A673 (cell line): ENCODE measurements at regions not wholly inside any gene's neighbourhood (a gene's known extent, or its start where the extent isn't known, plus 50 kb on each side); places are given as distances from the start of the nearest gene placed in this dataset.

Experiments
- BruUV-seq: library from RNA; stranded (reverse); fragments of 400-500 nt; replicated peaks from 2 replicates; lab custom pipeline; 2021; lab: Mats Ljungman, UMichigan
- CTCF ChIA-PET: fragments of 300-600 bp; sonication (Branson Sonifier 250); formaldehyde crosslinking; loops from one replicate; lab custom pipeline; 2022; ENCODE audit warnings: antibody characterized with exemption; lab: Charles Lee
- POLR2A ChIA-PET: fragments of 300-600 bp; sonication (Branson Sonifier 250); formaldehyde crosslinking; loops from one replicate; lab custom pipeline; 2022; ENCODE audit warnings: antibody characterized with exemption; ENCODE audit not compliant: low non-redundant PET; lab: Charles Lee
- DNase-seq: peaks from one replicate; pipeline ENCODE4 v3.0.0-alpha.2; 2015; ENCODE audit warnings: low spot score
- H3K27ac ChIP-seq: fragments of 200-600 bp; sonication (generic); 2 replicates; pipeline ENCODE4 v1.5.1; 2016; ENCODE audit warnings: mixed run types, low read depth, mild to moderate bottlenecking, mixed read lengths, antibody characterized with exemption, low read length; ENCODE audit not compliant: poor library complexity, severe bottlenecking
- H3K27me3 ChIP-seq: fragments of 200-600 bp; sonication (generic); replicated peaks from 2 replicates; pipeline ENCODE4 v1.6.1; 2017; ENCODE audit warnings: mixed run types, low read depth, mild to moderate bottlenecking, mixed read lengths, antibody characterized with exemption, low read length; ENCODE audit not compliant: insufficient read depth, poor library complexity
- H3K36me3 ChIP-seq: fragments of 200-600 bp; sonication (generic); 2 replicates; pipeline ENCODE4 v1.6.1; 2016; ENCODE audit warnings: mixed run types, mild to moderate bottlenecking, mixed read lengths, antibody characterized with exemption, low read length; ENCODE audit not compliant: insufficient read depth, poor library complexity, severe bottlenecking
- H3K4me1 ChIP-seq: fragments of 200-600 bp; sonication (generic); 2 replicates; pipeline ENCODE4 v1.6.1; 2017; ENCODE audit warnings: mixed run types, mild to moderate bottlenecking, mixed read lengths, antibody characterized with exemption, low read length; ENCODE audit not compliant: insufficient read depth, poor library complexity, severe bottlenecking
- H3K4me3 ChIP-seq: fragments of 200-600 bp; sonication (generic); 2 replicates; pipeline ENCODE4 v1.5.1; 2016; ENCODE audit warnings: low read depth, mixed run types, mild to moderate bottlenecking, mixed read lengths, low read length; ENCODE audit not compliant: poor library complexity, severe bottlenecking
- H3K9me3 ChIP-seq: fragments of 200-600 bp; sonication (generic); 2 replicates; pipeline ENCODE4 v1.6.1; 2016; ENCODE audit warnings: mixed run types, low read depth, mild to moderate bottlenecking, mixed read lengths, antibody characterized with exemption, low read length; ENCODE audit not compliant: poor library complexity, severe bottlenecking
- EZH2 ChIP-seq: fragments of 200-600 bp; sonication (generic); IDR thresholded peaks from 2 replicates; pipeline ENCODE4 v1.6.1; 2017; ENCODE audit warnings: borderline replicate concordance, low read depth, mild to moderate bottlenecking, mixed read lengths, antibody characterized with exemption, low read length; ENCODE audit not compliant: poor library complexity, severe bottlenecking
- intact Hi-C: fragments of 100-400 bp; cut with micrococcal nuclease; formaldehyde crosslinking; loops from one replicate; pipeline ENCODE4 v1.10.0; 2022; ENCODE audit not compliant: unreplicated experiment
- TF ChIP-seq, protein P1 (sequence below): fragments of 300-800, 200-600 bp; sonication (generic); conservative IDR thresholded peaks from 2 replicates; pipeline ENCODE4 v1.5.1; 2017; ENCODE audit warnings: low read depth, mild to moderate bottlenecking, antibody characterized with exemption, low read length, moderate library complexity, mixed read lengths

DNA sequence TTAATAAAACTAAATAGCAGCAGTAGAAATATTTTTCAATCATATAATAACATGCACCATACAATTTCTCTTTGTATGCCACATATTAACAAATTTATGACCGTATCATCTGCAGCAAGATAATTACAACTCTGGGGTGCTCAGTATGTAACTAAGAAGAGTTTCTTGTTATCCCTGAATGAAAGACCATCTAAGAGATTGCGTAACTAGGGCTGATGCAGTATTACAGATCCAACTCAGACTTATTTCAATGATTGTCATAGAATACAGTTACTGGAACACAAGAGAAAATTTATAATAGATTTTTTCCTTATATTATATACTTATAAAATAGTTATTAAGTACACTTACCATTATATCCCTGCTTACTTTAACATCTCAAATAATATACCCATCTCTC is 305.1 kb downstream of the SLITRK1 start:
- ChIA-PET CTCF (no interaction called here), POLR2A (no interaction called here)
- intact Hi-C loops: loop anchor here (10.0 kb wide), 1 partner anchor 618 kb away; no protein-coding TSS in a partner anchor
- H3K4me3 ChIP-seq: no peak overlapping the region
- H3K36me3 ChIP-seq: no peaks in the 10 kb centered on the region
- H3K4me1 ChIP-seq: no peaks in the 10 kb centered on the region
- no peak overlapping the region for H3K27ac ChIP-seq
- H3K27me3 ChIP-seq: no peaks in the 10 kb centered on the region
- H3K9me3 ChIP-seq: no peaks in the 10 kb centered on the region
- BruUV-seq: no TSS peak
- TF ChIP-seq, protein P1, sequence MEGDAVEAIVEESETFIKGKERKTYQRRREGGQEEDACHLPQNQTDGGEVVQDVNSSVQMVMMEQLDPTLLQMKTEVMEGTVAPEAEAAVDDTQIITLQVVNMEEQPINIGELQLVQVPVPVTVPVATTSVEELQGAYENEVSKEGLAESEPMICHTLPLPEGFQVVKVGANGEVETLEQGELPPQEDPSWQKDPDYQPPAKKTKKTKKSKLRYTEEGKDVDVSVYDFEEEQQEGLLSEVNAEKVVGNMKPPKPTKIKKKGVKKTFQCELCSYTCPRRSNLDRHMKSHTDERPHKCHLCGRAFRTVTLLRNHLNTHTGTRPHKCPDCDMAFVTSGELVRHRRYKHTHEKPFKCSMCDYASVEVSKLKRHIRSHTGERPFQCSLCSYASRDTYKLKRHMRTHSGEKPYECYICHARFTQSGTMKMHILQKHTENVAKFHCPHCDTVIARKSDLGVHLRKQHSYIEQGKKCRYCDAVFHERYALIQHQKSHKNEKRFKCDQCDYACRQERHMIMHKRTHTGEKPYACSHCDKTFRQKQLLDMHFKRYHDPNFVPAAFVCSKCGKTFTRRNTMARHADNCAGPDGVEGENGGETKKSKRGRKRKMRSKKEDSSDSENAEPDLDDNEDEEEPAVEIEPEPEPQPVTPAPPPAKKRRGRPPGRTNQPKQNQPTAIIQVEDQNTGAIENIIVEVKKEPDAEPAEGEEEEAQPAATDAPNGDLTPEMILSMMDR: no peak
- no peak for TF ChIP-seq EZH2
- no peak for DNase-seq

DNA sequence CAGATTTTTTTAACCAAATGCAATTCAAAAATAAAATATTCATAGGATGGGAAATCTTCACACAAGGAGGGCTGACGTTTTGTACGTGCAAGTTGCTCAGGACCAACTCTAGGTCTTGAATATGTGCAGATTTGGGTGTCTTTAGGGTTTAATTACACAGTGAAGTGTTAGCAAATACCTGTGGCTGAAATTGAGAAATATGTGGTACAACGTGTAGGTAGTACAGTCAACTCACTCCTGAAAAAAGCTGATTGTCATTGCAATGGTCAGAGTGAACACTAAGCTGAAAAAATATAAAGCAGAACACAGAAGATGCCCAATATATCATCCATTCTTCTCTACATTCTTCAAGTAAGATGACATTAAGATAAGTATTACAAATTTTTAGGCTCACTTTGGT is 314.3 kb downstream of the SLITRK1 start:
- BruUV-seq: no TSS peak
- Histone ChIP-seq H3K4me1 (no peaks in the 10 kb centered on the region), H3K4me3 (no peak overlapping the region), H3K9me3 (no peaks in the 10 kb centered on the region), H3K36me3 (no peaks in the 10 kb centered on the region), H3K27ac (no peak overlapping the region), H3K27me3 (no peaks in the 10 kb centered on the region)
- TF ChIP-seq, protein P1: no peak
- no peak for TF ChIP-seq EZH2
- POLR2A ChIA-PET: no interaction called here
- CTCF ChIA-PET: no interaction called here
- DNase-seq: no peak
- intact Hi-C loops: no loop called here

DNA sequence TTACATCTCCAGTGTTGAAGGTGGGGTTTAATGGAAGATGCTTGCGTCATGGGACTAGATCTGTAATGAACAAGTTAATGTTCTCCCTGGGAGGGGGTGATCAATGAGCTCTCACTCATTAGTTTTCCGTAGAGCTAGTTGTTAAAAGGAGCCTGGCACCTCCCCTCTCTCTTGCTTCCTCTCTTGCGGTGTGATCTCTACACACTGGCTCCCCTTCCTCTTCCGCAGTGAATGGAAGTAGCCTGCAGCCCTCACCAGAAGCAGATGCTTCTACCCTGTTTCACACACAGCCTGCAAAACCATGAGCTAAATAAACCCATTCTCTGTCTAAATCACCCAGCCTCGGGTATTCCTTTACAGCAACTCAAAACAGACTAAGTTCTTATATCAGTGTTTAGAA is 318.8 kb downstream of the SLITRK1 start:
- ChIA-PET CTCF (no interaction called here), POLR2A (no interaction called here)
- no peaks in the 10 kb centered on the region for H3K36me3 ChIP-seq
- no peak overlapping the region for H3K4me3 ChIP-seq
- H3K4me1 ChIP-seq: no peaks in the 10 kb centered on the region
- intact Hi-C loops: no loop called here
- no peaks in the 10 kb centered on the region for H3K27me3 ChIP-seq
- H3K27ac ChIP-seq: no peak overlapping the region
- no peak for DNase-seq
- BruUV-seq: no TSS peak
- no peaks in the 10 kb centered on the region for H3K9me3 ChIP-seq
- TF ChIP-seq, protein P1: no peak
- no peak for TF ChIP-seq EZH2
